WTC11 (cell line): ENCODE measurements at regions not wholly inside any gene's neighbourhood (a gene's known extent, or its start where the extent isn't known, plus 50 kb on each side); places are given as distances from the start of the nearest gene placed in this dataset.

Source experiments
- ATAC-seq: fragments of 200-7000 bp; cut with Tn5 transposase; 2 replicates; pipeline ENCODE4 v1.10.0; 2021; ENCODE audit warnings: mild to moderate bottlenecking, moderate library complexity
- CTCF ChIA-PET: fragments of 300-600 bp; sonication (Branson Sonifier 250); formaldehyde crosslinking; loops from one replicate; lab custom pipeline; 2021; ENCODE audit warnings: antibody characterized with exemption; lab: Charles Lee
- POLR2A ChIA-PET: fragments of 350-600 bp; sonication (Branson Sonifier 250); formaldehyde crosslinking; loops from one replicate; lab custom pipeline; 2021; ENCODE audit warnings: antibody characterized with exemption; lab: Charles Lee
- DNase-seq: peaks from one replicate; pipeline ENCODE4 v3.0.0; 2021; ENCODE audit warnings: low spot score
- H3K27ac Mint-ChIP-seq: 2 replicates; pipeline ENCODE4 v1.8.0; 2021; ENCODE audit warnings: mixed read lengths
- H3K27me3 Mint-ChIP-seq: 2 replicates; pipeline ENCODE4 v1.8.0; 2021; ENCODE audit warnings: low read depth, mild to moderate bottlenecking, moderate library complexity, mixed read lengths
- H3K36me3 Mint-ChIP-seq: 2 replicates; pipeline ENCODE4 v1.8.0; 2021; ENCODE audit warnings: mixed read lengths
- H3K4me1 Mint-ChIP-seq: 2 replicates; pipeline ENCODE4 v1.8.0; 2022; ENCODE audit warnings: mixed read lengths
- H3K4me3 Mint-ChIP-seq: 2 replicates; pipeline ENCODE4 v1.8.0; 2021; ENCODE audit warnings: mild to moderate bottlenecking, moderate library complexity, mixed read lengths
- H3K9me3 Mint-ChIP-seq: 2 replicates; pipeline ENCODE4 v1.8.0; 2021; ENCODE audit warnings: mixed read lengths
- ATF6 ChIP-seq: sonication (generic); formaldehyde crosslinking; IDR thresholded peaks from 2 replicates; pipeline ENCODE4 v1.8.1; 2023; ENCODE audit warnings: mild to moderate bottlenecking, missing genetic modification reagents
- E2F1 ChIP-seq: sonication (generic); formaldehyde crosslinking; IDR thresholded peaks from 2 replicates; pipeline ENCODE4 v1.8.0; 2022; ENCODE audit warnings: mild to moderate bottlenecking, missing genetic modification reagents
- E2F5 ChIP-seq: sonication (generic); formaldehyde crosslinking; IDR thresholded peaks from 2 replicates; pipeline ENCODE4 v1.8.1; 2022; ENCODE audit warnings: mild to moderate bottlenecking, moderate library complexity, missing genetic modification reagents
- EMX1 ChIP-seq: fragments of 250-450 bp; sonication (Bioruptor Pico); IDR thresholded peaks from 2 replicates; pipeline ENCODE4 v1.8.0; 2021; ENCODE audit warnings: mild to moderate bottlenecking
- FOXP4 ChIP-seq: sonication (generic); formaldehyde crosslinking; IDR thresholded peaks from 2 replicates; pipeline ENCODE4 v1.8.0; 2022; ENCODE audit warnings: mild to moderate bottlenecking, missing genetic modification reagents
- HMGA2 ChIP-seq: fragments of 250-450 bp; sonication (Bioruptor Pico); IDR thresholded peaks from 2 replicates; pipeline ENCODE4 v1.4.0; 2021; ENCODE audit warnings: mild to moderate bottlenecking, moderate library complexity
- JUN ChIP-seq: sonication (generic); formaldehyde crosslinking; IDR thresholded peaks from 2 replicates; pipeline ENCODE4 v1.8.0; 2023; ENCODE audit warnings: mild to moderate bottlenecking, missing genetic modification reagents
- MXD4 ChIP-seq: fragments of 250-450 bp; sonication (Bioruptor Pico); IDR thresholded peaks from 2 replicates; pipeline ENCODE4 v1.8.0; 2021; ENCODE audit warnings: mild to moderate bottlenecking, moderate library complexity, borderline replicate concordance
- NR2C2 ChIP-seq: sonication (generic); formaldehyde crosslinking; IDR thresholded peaks from 2 replicates; pipeline ENCODE4 v1.8.0; 2022; ENCODE audit warnings: mild to moderate bottlenecking, missing genetic modification reagents
- NR3C1 ChIP-seq: sonication (generic); formaldehyde crosslinking; conservative IDR thresholded peaks from 2 replicates; pipeline ENCODE4 v1.8.1; 2023; ENCODE audit warnings: low read depth, mild to moderate bottlenecking, missing genetic modification reagents
- SMAD4 ChIP-seq: sonication (generic); formaldehyde crosslinking; IDR thresholded peaks from 2 replicates; pipeline ENCODE4 v1.8.0; 2022; ENCODE audit warnings: mild to moderate bottlenecking, missing genetic modification reagents
- SP1 ChIP-seq: sonication (generic); formaldehyde crosslinking; conservative IDR thresholded peaks from 2 replicates; pipeline ENCODE4 v1.8.1; 2022; ENCODE audit warnings: missing genetic modification reagents
- USF1 ChIP-seq: sonication (generic); formaldehyde crosslinking; IDR thresholded peaks from 2 replicates; pipeline ENCODE4 v1.8.0; 2022; ENCODE audit warnings: mild to moderate bottlenecking, missing genetic modification reagents
- ZNF121 ChIP-seq: sonication (generic); formaldehyde crosslinking; IDR thresholded peaks from 2 replicates; pipeline ENCODE4 v1.8.0; 2023; ENCODE audit warnings: missing genetic modification reagents
- ZNF219 ChIP-seq: sonication (generic); formaldehyde crosslinking; IDR thresholded peaks from 2 replicates; pipeline ENCODE4 v1.8.0; 2023; ENCODE audit warnings: missing genetic modification reagents, mild to moderate bottlenecking, borderline replicate concordance
- ZNF416 ChIP-seq: fragments of 250-450 bp; sonication (Bioruptor Pico); IDR thresholded peaks from 2 replicates; pipeline ENCODE4 v1.9.0; 2021; ENCODE audit warnings: mild to moderate bottlenecking, inconsistent platforms
- ZNF425 ChIP-seq: fragments of 250-450 bp; sonication (Bioruptor Pico); conservative IDR thresholded peaks from 2 replicates; pipeline ENCODE4 v1.9.0; 2021; ENCODE audit warnings: mild to moderate bottlenecking
- ZNF671 ChIP-seq: fragments of 250-450 bp; sonication (Bioruptor Pico); IDR thresholded peaks from 2 replicates; pipeline ENCODE4 v1.8.0; 2021; ENCODE audit warnings: mild to moderate bottlenecking
- ZSCAN18 ChIP-seq: fragments of 250-450 bp; sonication (Bioruptor Pico); IDR thresholded peaks from 2 replicates; pipeline ENCODE4 v2.1.2; 2022; ENCODE audit warnings: mild to moderate bottlenecking, moderate library complexity

- Mint-ChIP-seq H3K9me3 (no peaks in the 10 kb centered on the region), H3K4me3 (no peak overlapping the region), H3K36me3 (no peaks in the 10 kb centered on the region), H3K4me1 (no peaks in the 10 kb centered on the region), H3K27ac (no peak overlapping the region), H3K27me3 (no peaks in the 10 kb centered on the region)
- no peak for ATAC-seq
- TF ChIP-seq ZNF121, result no peak
- no peak for TF ChIP-seq HMGA2 (CRISPR knock-in tag)
- no peak for TF ChIP-seq USF1 (CRISPR knock-in tag)
- TF ChIP-seq MXD4 (CRISPR knock-in tag), result no peak
- TF ChIP-seq E2F1 (CRISPR knock-in tag), result no peak
- no peak for TF ChIP-seq SMAD4 (CRISPR knock-in tag)
- no peak for TF ChIP-seq ZSCAN18 (CRISPR knock-in tag)
- TF ChIP-seq ATF6, result no peak
- TF ChIP-seq NR2C2 (CRISPR knock-in tag), result no peak
- no peak for TF ChIP-seq E2F5 (CRISPR knock-in tag)
- no peak for TF ChIP-seq FOXP4
- no peak for TF ChIP-seq NR3C1 (CRISPR knock-in tag)
- no peak for TF ChIP-seq SP1 (CRISPR knock-in tag)
- TF ChIP-seq EMX1 (CRISPR knock-in tag), result no peak
- TF ChIP-seq ZNF671 (CRISPR knock-in tag), result no peak
- no peak for TF ChIP-seq ZNF416 (CRISPR knock-in tag)
- TF ChIP-seq ZNF425 (CRISPR knock-in tag), result no peak
- TF ChIP-seq ZNF219 (CRISPR knock-in tag), result no peak
- TF ChIP-seq JUN (CRISPR knock-in tag), result no peak
- DNase-seq, result no peak
- POLR2A ChIA-PET, result no interaction called here
- CTCF ChIA-PET, result no interaction called here
These were observed 227.7 kb downstream of the FSCB start for GRCh38 chr14:44279357-44279756.
